NOMO-1 treated with dmso at 0.1 percent for 144 hours (cell line): ENCODE measurements at regions not wholly inside any gene's neighbourhood (a gene's known extent, or its start where the extent isn't known, plus 50 kb on each side); places are given as distances from the start of the nearest gene placed in this dataset.

Experiments
- DNase-seq: peaks from one replicate; lab custom pipeline; 2025; ENCODE audit not compliant: unreplicated experiment; lab: John Stamatoyannopoulos, UW

GRCh38 chr4:28709891-28710290 is 1849.2 kb downstream of the STIM2 start:
- no peak for DNase-seq

GRCh38 chr4:28723371-28723770 is 1862.7 kb downstream of the STIM2 start:
- no peak for DNase-seq

- DNase-seq, result no peak
Observed at GRCh38 chr4:28724239-28724638, 1863.6 kb downstream of the STIM2 start.

- no peak for DNase-seq
Observed at GRCh38 chr4:28730304-28730703, 1869.7 kb downstream of the STIM2 start.

- DNase-seq, result no peak
Observed at GRCh38 chr4:28744066-28744465, 1883.4 kb downstream of the STIM2 start.

GRCh38 chr4:28754376-28754775 is 1893.7 kb downstream of the STIM2 start:
- DNase-seq, result no peak

GRCh38 chr4:28755081-28755480 is 1894.4 kb downstream of the STIM2 start:
- DNase-seq, result no peak

GRCh38 chr4:28759064-28759463 is 1898.4 kb downstream of the STIM2 start:
- DNase-seq, result no peak

GRCh38 chr4:28760003-28760402 is 1899.4 kb downstream of the STIM2 start:
- no peak for DNase-seq

GRCh38 chr4:28772066-28772465 is 1911.4 kb downstream of the STIM2 start:
- DNase-seq, result no peak

GRCh38 chr4:28772788-28773187 is 1912.1 kb downstream of the STIM2 start:
- no peak for DNase-seq

- DNase-seq, result no peak
Observed at GRCh38 chr4:28774344-28774743, 1913.7 kb downstream of the STIM2 start.

GRCh38 chr4:28776004-28776403 is 1915.4 kb downstream of the STIM2 start:
- no peak for DNase-seq

GRCh38 chr4:28784188-28784587 is 1923.5 kb downstream of the STIM2 start:
- no peak for DNase-seq

GRCh38 chr4:28787947-28788346 is 1927.3 kb downstream of the STIM2 start:
- DNase-seq, result no peak

GRCh38 chr4:28788929-28789490 is 1928.4 kb downstream of the STIM2 start:
- no peak for DNase-seq

GRCh38 chr4:28792917-28793597 is 1927.1 kb upstream of the PCDH7 start:
- DNase-seq, result no peak

GRCh38 chr4:28799696-28800095 is 1920.5 kb upstream of the PCDH7 start:
- no peak for DNase-seq

GRCh38 chr4:28811025-28811424 is 1909.1 kb upstream of the PCDH7 start:
- DNase-seq, result no peak

GRCh38 chr4:28822163-28822562 is 1898.0 kb upstream of the PCDH7 start:
- DNase-seq, result no peak

GRCh38 chr4:28827866-28828265 is 1892.3 kb upstream of the PCDH7 start:
- no peak for DNase-seq

- no peak for DNase-seq
Observed at GRCh38 chr4:28831867-28832266, 1888.3 kb upstream of the PCDH7 start.

GRCh38 chr4:28832444-28832843 is 1887.7 kb upstream of the PCDH7 start:
- DNase-seq, result no peak
